ENCODE measurements at regions not wholly inside any gene's neighbourhood (a gene's known extent, or its start where the extent isn't known, plus 50 kb on each side); places are given as distances from the start of the nearest gene placed in this dataset.
A peak's percentile ranks its signal among the peaks of the same experiment; 100 is the strongest.
"Not testable (repeated sequence)": the region's sequence is repeated elsewhere in the genome, so short reads cannot be mapped to it uniquely, and the experiment has no call there.

DNA sequence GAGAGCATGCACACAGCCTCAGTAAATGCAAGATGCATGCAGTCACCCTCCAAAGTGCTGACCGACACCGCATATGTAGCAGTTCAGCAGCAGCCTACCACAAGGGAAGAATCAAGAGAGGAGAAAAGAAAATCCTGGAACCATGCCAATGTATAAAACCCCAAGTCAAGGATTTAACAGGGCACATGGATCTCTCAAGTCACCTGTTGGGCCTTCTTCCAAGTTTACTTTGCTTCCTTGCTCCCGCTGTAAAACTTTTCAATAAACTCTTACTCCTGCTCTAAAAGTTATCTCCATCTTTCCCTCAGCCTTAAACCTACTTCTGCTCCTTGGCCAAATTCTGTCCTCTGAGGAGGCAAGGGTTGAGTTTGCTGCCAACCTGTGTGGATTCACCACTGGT is 147.8 kb upstream of the MAP2 start:
- H3K36me3 ChIP-seq: no peaks in the 10 kb centered on the region
- no peak for DNase-seq
- H3K27me3 ChIP-seq: no peaks in the 10 kb centered on the region
- H3K4me1 ChIP-seq: no peaks in the 10 kb centered on the region
- no peak overlapping the region for H3K27ac ChIP-seq
- no peaks in the 10 kb centered on the region for H3K9me3 ChIP-seq (replicated peaks)
- no peak overlapping the region for H3K4me3 ChIP-seq

DNA sequence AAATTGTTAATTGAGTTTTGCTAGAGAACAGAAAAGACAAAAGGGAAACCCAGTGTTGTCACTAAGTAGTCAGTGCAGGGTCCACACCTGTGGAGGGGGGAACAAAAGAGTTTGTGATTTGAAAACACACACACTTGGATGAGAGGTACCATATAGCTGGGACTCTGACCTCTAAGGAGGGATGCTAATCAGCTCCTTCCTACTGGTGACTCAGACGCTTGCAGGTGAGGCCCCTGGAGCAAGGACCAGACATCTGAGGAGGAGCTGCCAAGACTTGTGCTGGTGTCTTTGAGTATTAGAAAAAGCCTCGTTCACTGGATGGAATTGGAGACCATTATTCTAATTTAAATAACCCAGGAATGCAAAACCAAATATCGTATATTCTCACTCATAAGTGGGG is 146.4 kb upstream of the MAP2 start:
- Histone ChIP-seq H3K27me3 (no peaks in the 10 kb centered on the region), H3K4me3 (no peak overlapping the region), H3K4me1 (no peaks in the 10 kb centered on the region), H3K27ac (no peak overlapping the region), H3K9me3 (replicated peaks) (no peaks in the 10 kb centered on the region), H3K36me3 (no peaks in the 10 kb centered on the region)
- DNase-seq: no peak

DNA sequence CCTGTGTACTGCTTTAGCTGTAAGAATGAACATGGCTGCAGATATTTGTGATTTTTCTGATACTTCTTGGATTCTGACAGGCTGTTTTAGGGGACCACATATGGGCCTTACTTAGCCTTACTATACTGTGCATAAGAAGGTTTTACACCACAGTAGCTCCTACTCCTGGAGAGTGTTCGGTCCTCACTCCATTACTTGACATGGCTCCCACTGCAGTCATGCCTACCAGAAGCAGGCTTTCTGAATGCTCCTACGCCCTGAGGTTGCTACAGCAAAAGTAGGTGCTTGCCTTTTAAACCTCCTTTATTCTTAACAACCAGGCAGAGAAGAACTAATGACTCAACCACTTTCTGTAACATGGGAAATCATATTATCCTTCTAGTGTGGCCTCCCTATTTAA is 125.2 kb upstream of the MAP2 start:
- Histone ChIP-seq H3K4me3 (no peak overlapping the region), H3K4me1 (no peaks in the 10 kb centered on the region), H3K27me3 (no peaks in the 10 kb centered on the region), H3K27ac (no peak overlapping the region), H3K9me3 (replicated peaks) (no peaks in the 10 kb centered on the region), H3K36me3 (no peaks in the 10 kb centered on the region)
- no peak for DNase-seq

DNA sequence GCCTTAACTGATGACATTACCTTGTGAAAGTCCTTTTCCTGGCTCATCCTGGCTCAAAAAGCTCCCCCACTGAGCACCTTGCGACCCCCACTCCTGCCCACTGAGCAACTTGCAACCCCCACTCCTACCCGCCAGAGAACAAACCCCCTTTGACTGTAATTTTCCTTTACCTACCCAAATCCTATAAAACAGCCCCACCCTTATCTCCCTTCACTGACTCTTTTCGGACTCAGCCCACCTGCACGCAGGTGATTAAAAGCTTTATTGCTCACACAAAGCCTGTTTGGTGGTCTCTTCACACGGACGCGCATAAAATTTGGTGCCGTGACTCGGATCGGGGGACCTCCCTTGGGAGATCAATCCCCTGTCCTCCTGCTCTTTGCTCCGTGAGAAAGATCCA is 124.4 kb upstream of the MAP2 start:
- not testable (repeated sequence) for H3K27ac ChIP-seq; H3K36me3 ChIP-seq; H3K4me1 ChIP-seq; DNase-seq; H3K9me3 ChIP-seq (replicated peaks); H3K27me3 ChIP-seq; H3K4me3 ChIP-seq

DNA sequence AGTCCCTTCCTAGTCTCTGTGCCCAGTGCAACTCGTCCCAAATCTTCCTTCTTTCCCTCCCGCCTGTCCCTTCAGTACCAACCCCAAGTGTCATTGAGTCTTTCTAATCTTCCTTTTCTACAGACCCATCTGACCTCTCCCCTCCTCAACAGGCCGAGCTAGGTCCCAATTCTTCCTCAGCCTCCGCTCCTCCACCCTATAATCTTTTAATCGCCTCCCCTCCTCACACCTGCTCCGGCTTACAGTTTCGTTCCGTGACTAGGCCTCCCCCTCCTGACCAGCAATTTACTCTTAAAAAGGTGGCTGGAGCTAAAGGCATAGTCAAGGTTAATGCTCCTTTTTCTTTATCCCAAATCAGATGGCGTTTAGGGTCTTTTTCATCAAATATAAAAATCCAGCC is 123.1 kb upstream of the MAP2 start:
- H3K4me3 ChIP-seq; H3K27me3 ChIP-seq; DNase-seq; H3K9me3 ChIP-seq (replicated peaks); H3K4me1 ChIP-seq; H3K36me3 ChIP-seq; H3K27ac ChIP-seq: not testable (repeated sequence)

DNA sequence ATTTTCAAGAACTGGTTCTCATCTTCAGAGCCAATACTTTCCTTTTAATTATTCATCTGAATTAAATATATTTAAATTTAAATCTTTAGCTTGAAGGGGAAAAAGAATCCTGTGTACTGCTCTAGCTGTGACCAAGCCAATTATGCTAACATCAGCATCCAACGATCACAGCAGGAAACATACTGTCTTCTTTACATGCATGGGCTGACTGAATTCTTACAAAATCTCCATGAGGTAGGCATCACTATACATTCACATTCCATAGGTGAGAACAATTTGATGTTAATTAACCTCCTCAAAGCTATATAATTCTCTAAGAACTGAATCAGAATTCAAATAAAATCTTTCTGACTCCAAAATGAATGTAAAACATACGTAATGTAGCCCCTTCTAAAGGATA is 118.8 kb upstream of the MAP2 start:
- Histone ChIP-seq H3K9me3 (replicated peaks) (no peaks in the 10 kb centered on the region), H3K36me3 (no peaks in the 10 kb centered on the region), H3K27me3 (no peaks in the 10 kb centered on the region), H3K4me1 (no peaks in the 10 kb centered on the region), H3K4me3 (no peak overlapping the region), H3K27ac (no peak overlapping the region)
- DNase-seq: no peak

DNA sequence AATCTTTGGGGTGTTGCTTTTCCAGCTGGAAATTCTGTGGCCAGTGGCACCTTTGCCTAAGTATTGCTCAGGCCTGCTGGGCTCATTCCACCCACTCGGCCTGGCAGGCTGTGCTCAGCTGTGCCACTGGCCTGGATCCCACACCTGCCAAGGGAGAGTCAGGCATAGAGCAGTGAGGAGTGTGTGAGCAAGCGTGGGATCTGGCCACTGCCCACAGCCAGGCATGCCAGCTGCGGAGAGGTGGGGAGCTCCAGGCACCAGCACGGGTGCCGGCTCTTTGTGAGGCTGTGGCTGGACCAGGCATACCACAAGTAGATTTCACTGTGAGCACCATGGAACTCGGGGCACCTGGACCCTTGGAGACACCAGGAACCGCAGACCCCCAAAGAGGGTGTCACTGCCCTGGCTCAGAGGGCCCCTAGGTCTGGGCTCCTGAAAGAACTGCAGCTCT is 118.1 kb upstream of the MAP2 start:
- DNase-seq: no peak
- H3K27ac ChIP-seq: no peak overlapping the region
- no peaks in the 10 kb centered on the region for H3K36me3 ChIP-seq
- H3K27me3 ChIP-seq: no peaks in the 10 kb centered on the region
- no peaks in the 10 kb centered on the region for H3K4me1 ChIP-seq
- no peaks in the 10 kb centered on the region for H3K9me3 ChIP-seq (replicated peaks)
- H3K4me3 ChIP-seq: no peak overlapping the region

DNA sequence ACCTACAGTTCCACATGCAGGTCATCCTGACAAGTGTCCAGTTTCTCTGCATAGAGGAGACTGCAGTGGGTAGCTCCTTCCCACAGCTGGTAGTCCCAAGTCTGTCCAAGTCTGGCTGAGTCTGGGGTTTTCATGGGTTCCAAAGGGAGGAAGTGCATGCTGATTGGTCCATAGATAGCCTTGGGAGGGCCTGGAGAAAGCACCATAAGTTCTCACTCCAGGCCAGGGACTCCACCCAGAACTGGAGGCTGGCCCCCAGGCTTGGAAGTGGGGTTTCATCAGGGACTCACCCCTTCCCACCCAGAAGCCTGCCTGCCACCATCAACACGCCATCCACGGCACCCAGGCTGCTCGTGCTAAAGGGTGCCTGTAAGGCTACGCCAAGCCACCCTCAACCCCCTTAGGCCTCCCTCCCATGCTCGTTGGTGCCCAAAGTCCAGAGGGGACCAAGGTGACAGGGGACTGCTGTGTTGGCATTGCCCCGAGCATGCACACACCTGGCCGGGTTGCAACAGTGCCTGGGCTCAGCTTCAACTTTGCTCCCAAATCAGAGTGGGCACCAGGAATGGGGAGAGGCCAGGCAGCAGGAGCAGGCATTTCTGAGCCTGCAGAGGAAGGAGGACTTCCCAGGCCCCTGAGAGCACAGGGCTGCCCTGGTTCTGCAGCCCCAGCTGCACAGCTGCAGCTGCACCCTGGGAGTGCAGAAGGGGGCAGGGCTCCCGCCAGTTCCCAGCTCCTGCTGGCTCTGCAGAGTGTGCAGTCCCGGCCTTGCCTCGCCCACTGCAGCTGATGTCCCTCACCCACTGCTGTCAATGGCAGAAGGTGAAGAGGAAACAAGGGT is 116.5 kb upstream of the MAP2 start:
- Histone ChIP-seq H3K27me3 (no peaks in the 10 kb centered on the region), H3K4me3 (no peak overlapping the region), H3K9me3 (replicated peaks) (no peaks in the 10 kb centered on the region), H3K27ac (no peak overlapping the region), H3K36me3 (no peaks in the 10 kb centered on the region), H3K4me1 (no peaks in the 10 kb centered on the region)
- DNase-seq: peak; percentile 6 to 7

DNA sequence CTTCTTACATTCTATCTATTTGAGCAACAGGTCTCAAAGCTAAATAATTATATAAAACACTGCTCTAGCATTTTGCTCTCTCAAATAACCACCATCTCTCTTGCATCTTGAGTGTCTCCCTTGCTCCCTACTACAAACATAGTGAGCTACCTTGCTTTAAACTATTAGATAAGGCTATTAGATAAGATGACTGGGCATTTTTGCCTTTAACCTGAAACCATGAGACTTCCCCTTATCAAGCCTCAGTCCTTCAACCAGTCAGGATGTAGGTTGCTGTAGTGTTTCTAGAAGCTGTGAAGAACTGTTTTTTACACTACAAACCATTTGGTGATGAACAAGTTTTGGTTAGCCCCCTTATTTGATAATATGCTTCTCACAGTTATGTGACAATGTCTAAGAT is 115.4 kb upstream of the MAP2 start:
- Histone ChIP-seq H3K4me1 (no peaks in the 10 kb centered on the region), H3K36me3 (no peaks in the 10 kb centered on the region), H3K27me3 (no peaks in the 10 kb centered on the region), H3K9me3 (replicated peaks) (no peaks in the 10 kb centered on the region), H3K4me3 (no peak overlapping the region), H3K27ac (no peak overlapping the region)
- no peak for DNase-seq

DNA sequence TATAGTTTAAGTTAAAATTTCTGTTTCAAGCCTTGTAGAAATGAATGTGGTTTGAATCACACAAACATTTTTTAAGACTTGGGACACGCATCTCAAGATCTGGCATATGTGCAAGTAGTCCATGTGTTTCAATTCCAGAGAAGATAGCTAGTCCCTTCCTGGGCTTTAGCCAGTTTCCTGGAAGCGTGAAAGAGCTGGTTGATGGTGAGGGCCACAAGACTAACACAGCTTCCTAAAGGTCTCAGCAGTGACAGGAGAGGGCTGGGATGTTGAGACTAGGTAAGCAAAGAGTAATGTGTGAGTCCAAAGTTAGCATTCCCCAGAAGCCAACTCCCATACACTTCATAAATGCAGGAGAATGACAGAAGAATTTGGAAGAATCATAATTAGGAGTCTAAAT is 111.9 kb upstream of the MAP2 start:
- Histone ChIP-seq H3K27me3 (no peaks in the 10 kb centered on the region), H3K27ac (no peak overlapping the region), H3K36me3 (no peaks in the 10 kb centered on the region), H3K9me3 (replicated peaks) (no peaks in the 10 kb centered on the region), H3K4me1 (no peaks in the 10 kb centered on the region), H3K4me3 (no peak overlapping the region)
- DNase-seq: no peak

DNA sequence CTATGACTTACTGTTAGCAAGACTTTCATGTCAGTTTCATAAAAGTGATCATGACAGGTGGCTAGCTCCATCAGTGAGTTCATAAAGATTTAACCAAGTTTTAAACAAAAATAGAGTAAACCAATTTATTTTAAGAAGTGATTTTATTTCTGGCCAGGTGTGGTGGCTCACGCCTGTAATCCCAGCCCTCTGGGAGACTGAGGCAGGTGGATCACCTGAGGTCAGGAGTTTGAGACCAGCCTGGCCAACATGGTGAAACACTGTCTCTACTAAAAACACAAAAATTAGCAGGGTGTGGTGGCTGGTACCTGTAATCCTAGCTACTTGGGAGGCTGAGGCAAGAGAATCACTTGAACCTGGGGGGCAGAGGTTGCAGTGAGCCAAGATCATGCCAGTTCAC is 111.4 kb upstream of the MAP2 start:
- H3K27ac ChIP-seq; H3K27me3 ChIP-seq; H3K9me3 ChIP-seq (replicated peaks); DNase-seq; H3K36me3 ChIP-seq; H3K4me3 ChIP-seq; H3K4me1 ChIP-seq: not testable (repeated sequence)

DNA sequence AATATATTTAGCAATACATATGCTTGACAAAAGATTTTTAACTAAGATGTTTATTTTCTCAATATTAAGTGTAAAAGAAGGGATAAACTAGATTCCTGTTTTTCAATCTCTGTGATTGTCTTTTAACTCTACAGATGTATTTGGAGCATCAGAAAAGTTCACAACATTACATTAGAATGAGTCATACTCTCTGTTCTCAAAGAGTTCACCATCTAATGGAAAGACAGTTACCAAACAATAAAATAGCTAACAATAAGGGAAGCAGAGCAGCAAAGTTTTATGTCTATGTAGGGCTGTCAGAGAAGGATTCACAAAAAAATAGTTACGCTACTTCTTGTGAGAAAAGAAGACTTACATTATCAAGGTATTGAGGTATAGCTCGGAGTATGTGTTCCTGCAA is 109.2 kb upstream of the MAP2 start:
- Histone ChIP-seq H3K36me3 (no peaks in the 10 kb centered on the region), H3K27me3 (no peaks in the 10 kb centered on the region), H3K4me1 (no peaks in the 10 kb centered on the region), H3K9me3 (replicated peaks) (no peaks in the 10 kb centered on the region), H3K4me3 (no peak overlapping the region), H3K27ac (no peak overlapping the region)
- no peak for DNase-seq

DNA sequence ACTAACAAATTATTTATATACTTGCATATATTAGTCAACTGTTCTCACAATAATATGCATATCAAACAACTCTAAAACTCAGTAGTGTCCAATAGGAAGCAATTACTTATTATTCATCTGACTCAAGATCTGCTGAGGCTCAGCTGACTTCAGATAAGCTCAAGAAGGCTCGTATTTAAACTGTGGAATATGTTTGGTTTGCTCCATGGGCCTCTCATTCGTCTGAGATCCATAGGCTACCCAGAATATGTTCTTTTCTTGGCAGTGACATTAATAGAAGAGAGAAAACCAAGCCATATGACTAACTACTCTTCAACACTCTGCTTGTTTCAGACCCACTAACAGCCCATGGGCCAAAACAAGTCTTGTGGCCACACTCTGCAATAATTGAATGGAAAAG is 107.7 kb upstream of the MAP2 start:
- Histone ChIP-seq H3K36me3 (no peaks in the 10 kb centered on the region), H3K27me3 (no peaks in the 10 kb centered on the region)

DNA sequence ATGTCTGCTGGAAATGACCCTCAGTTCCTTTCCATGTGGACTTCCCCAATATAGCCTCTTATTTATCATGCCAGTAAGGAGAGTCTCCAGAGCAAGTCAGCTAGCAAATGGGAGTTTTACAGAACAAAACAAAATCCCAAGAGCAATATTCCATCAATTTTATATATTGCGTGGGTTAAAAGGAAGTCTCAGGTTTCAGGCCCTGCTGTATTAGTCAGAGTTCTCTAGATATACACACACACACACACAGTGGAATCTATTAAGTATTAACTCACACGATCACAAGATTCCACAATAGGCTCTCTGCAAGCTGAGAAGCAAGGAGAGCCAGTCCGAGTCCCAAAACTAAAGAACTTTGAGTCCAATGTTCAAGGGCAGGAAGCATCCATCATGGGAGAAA is 102.8 kb upstream of the MAP2 start:
- Histone ChIP-seq H3K27me3 (no peaks in the 10 kb centered on the region), H3K27ac (no peak overlapping the region), H3K36me3 (no peaks in the 10 kb centered on the region), H3K9me3 (replicated peaks) (no peaks in the 10 kb centered on the region), H3K4me3 (no peak overlapping the region), H3K4me1 (no peaks in the 10 kb centered on the region)
- no peak for DNase-seq

More for the DNA sequence above, 107.7 kb upstream of the MAP2 start:
- Histone ChIP-seq H3K27ac (no peak overlapping the region), H3K9me3 (replicated peaks) (no peaks in the 10 kb centered on the region), H3K4me3 (no peak overlapping the region), H3K4me1 (no peaks in the 10 kb centered on the region)
- DNase-seq: no peak

DNA sequence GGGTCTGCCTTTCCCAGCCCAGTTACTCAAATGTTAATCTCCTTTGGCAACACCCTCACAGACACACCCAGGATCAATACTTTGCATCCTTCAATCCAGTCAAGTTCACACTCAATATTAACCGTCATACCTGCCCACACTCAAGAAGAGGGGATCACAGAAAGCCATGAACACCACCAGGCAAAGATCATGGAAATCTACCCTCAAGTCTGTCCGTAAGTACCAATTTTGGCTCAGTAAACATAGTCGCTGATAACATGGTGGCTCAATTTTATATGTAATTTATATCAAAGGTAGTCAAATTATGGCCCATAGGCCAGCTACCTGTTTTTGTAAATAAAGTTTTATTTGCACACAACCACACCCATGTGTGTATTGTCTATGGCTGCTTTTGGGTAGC is 102.3 kb upstream of the MAP2 start:
- no peak for DNase-seq
- Histone ChIP-seq H3K9me3 (replicated peaks) (no peaks in the 10 kb centered on the region), H3K4me1 (no peaks in the 10 kb centered on the region), H3K27ac (no peak overlapping the region), H3K4me3 (no peak overlapping the region), H3K27me3 (no peaks in the 10 kb centered on the region), H3K36me3 (no peaks in the 10 kb centered on the region)

DNA sequence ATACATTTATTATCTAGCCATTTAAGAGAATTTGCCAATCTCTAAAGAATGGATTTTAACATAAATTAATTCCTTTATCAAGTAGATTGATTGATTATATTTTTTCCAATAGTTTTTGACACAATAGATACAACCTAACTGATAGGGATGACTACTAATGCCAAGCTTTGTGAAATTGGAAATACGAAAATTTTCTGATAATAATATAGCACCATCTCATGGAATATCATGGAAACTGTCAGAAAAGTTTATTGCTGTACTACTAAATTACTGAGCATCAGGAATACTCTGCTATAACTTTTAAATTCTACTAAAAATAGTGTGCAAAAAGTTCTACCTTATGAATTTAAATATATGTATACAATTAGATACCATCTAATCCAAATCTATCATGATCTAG is 101.8 kb upstream of the MAP2 start:
- H3K27me3 ChIP-seq: no peaks in the 10 kb centered on the region
- no peaks in the 10 kb centered on the region for H3K4me1 ChIP-seq
- no peak overlapping the region for H3K27ac ChIP-seq

More for the DNA sequence above, 101.8 kb upstream of the MAP2 start:
- no peaks in the 10 kb centered on the region for H3K36me3 ChIP-seq
- peak in 1 of 2 experiments; percentile 9 for DNase-seq
- no peaks in the 10 kb centered on the region for H3K9me3 ChIP-seq (replicated peaks)
- H3K4me3 ChIP-seq: no peak overlapping the region
